ENCODE measurements at regions not wholly inside any gene's neighbourhood (a gene's known extent, or its start where the extent isn't known, plus 50 kb on each side); places are given as distances from the start of the nearest gene placed in this dataset.

DNA sequence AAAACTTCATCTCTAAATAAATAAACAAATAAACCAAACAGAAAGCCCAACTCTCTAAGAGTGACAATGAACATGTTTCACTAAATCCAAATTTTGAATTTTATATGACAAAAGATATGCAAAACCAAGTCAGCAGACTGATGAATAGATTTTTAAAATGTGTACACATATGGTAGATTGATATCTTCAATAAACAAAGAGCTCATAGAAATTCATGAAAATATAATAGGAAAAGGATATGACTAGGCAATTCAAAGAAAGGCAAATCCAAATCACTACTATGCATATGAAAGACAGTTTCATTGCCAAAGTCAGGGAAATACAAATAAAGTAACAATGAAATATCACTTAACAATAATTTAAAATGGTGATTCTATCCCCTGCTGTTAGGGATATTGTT lies 63.7 kb upstream of the NBEA start:
- no peak for TF ChIP-seq CTCF (conservative IDR thresholded peaks at IDR 0.05; ENCODE audit: low read length)
- H3K4me3 ChIP-seq (ENCODE audit: low read length), result no peak overlapping the region
- no peak for DNase-seq (ENCODE audit: low read depth)

DNA sequence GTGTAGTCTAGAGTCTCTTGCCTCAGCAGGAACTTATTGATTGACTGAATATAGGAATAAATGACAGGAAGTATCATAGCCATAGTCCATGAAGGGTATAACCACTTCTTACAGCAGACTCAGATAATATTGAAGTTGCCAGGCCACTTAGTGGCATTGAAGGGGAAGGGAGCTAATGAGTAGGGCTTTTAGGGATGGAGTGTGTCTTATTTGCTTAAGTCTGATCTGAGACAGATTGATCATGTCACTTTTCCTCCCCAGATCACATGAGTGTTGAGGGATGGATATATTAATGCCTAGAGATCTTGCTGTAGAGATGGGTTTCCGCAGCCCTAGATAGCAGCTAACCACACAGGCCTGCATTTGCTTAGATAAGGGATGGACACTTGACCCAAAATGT lies 62.2 kb upstream of the NBEA start:
- no peak for DNase-seq (ENCODE audit: low read depth)
- TF ChIP-seq CTCF (conservative IDR thresholded peaks at IDR 0.05; ENCODE audit: low read length), result no peak
- no peak overlapping the region for H3K4me3 ChIP-seq (ENCODE audit: low read length)

DNA sequence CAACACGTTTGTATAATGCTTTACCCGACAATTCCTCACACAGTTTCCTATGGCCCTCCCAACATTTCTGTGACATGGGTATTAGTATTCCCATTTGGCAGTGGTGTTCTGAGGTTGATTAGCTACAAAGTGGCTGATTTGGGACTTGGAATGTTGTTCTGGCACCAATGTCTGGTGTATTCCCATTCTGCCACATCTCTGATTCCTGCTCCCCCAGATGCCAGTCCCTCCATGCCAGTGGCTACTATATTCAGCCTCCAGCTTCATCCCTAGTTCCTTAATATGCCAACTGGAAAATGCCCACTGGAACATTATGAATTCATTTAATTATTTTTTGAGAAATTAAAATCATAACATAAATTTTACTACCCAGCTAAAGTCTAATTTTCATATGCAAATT lies 60.6 kb upstream of the NBEA start:
- no peak for TF ChIP-seq CTCF (conservative IDR thresholded peaks at IDR 0.05; ENCODE audit: low read length)
- no peak for DNase-seq (ENCODE audit: low read depth)
- H3K4me3 ChIP-seq (ENCODE audit: low read length), result no peak overlapping the region

DNA sequence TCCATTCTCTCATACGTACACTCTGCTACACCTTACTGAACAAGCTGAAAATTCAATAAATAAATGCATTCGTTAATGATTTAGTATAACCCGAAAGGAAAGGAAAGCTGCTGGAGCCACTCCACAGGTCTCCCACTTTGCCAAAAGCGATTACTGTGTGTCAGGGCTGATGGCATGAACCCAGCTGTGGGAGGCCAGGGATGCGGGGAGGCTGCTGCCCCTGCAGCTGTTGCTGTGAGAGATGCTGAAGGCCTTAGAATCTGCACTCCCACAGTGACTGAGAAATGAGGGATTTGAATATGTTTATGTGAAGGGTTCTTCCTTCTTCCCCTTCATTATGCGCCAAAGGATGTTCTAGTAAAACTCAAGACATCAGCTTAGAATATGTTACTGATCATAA lies 58.7 kb upstream of the NBEA start:
- no peak for TF ChIP-seq CTCF (conservative IDR thresholded peaks at IDR 0.05; ENCODE audit: low read length)
- no peak for DNase-seq (ENCODE audit: low read depth)
- H3K4me3 ChIP-seq (ENCODE audit: low read length), result no peak overlapping the region

GRCh38 chr13:34884366-34884765 lies 57.7 kb upstream of the NBEA start:
- no peak overlapping the region for H3K4me3 ChIP-seq (ENCODE audit: low read length)
- no peak for DNase-seq (ENCODE audit: low read depth)
- no peak for TF ChIP-seq CTCF (conservative IDR thresholded peaks at IDR 0.05; ENCODE audit: low read length)

- DNase-seq (ENCODE audit: low read depth), result no peak
Observed at GRCh38 chr13:34886121-34886875, 55.8 kb upstream of the NBEA start.

More at GRCh38 chr13:34886121-34886875, 55.8 kb upstream of the NBEA start:
- no peak for TF ChIP-seq CTCF (conservative IDR thresholded peaks at IDR 0.05; ENCODE audit: low read length)
- no peak overlapping the region for H3K4me3 ChIP-seq (ENCODE audit: low read length)

Data from AG10803 (cell line).